ENCODE measurements at regions not wholly inside any gene's neighbourhood (a gene's known extent, or its start where the extent isn't known, plus 50 kb on each side); places are given as distances from the start of the nearest gene placed in this dataset.

GRCh38 chr10:29105516-29106215 lies 183.2 kb upstream of the LYZL1 start:
- no peak for DNase-seq (ENCODE audit: low read depth)

GRCh38 chr10:29106287-29106686 lies 182.6 kb upstream of the LYZL1 start:
- DNase-seq (ENCODE audit: low read depth), result no peak

GRCh38 chr10:29107866-29108498 lies 180.9 kb upstream of the LYZL1 start:
- no peak for DNase-seq (ENCODE audit: low read depth)

GRCh38 chr10:29109707-29110571 lies 178.9 kb upstream of the LYZL1 start:
- no peak for DNase-seq (ENCODE audit: low read depth)

GRCh38 chr10:29112827-29113615 lies 175.8 kb upstream of the LYZL1 start:
- no peak for DNase-seq (ENCODE audit: low read depth)

- DNase-seq (ENCODE audit: low read depth), result no peak
These were observed 175.3 kb upstream of the LYZL1 start for GRCh38 chr10:29113616-29113945.

GRCh38 chr10:29114141-29114540 lies 174.7 kb upstream of the LYZL1 start:
- DNase-seq (ENCODE audit: low read depth), result no peak

- no peak for DNase-seq (ENCODE audit: low read depth)
These were observed 171.1 kb upstream of the LYZL1 start for GRCh38 chr10:29117781-29118180.

- no peak for DNase-seq (ENCODE audit: low read depth)
These were observed 169.5 kb upstream of the LYZL1 start for GRCh38 chr10:29119374-29119773.

- peak; percentile 45 for DNase-seq (ENCODE audit: low read depth)
These were observed 168.7 kb upstream of the LYZL1 start for GRCh38 chr10:29120216-29120615.

- no peak for DNase-seq (ENCODE audit: low read depth)
These were observed 164.0 kb upstream of the LYZL1 start for GRCh38 chr10:29124864-29125263.

- DNase-seq (ENCODE audit: low read depth), result no peak
These were observed 161.7 kb upstream of the LYZL1 start for GRCh38 chr10:29127037-29127700.

- no peak for DNase-seq (ENCODE audit: low read depth)
These were observed 161.1 kb upstream of the LYZL1 start for GRCh38 chr10:29127731-29128130.

GRCh38 chr10:29130190-29130673 lies 158.6 kb upstream of the LYZL1 start:
- no peak for DNase-seq (ENCODE audit: low read depth)

- no peak for DNase-seq (ENCODE audit: low read depth)
These were observed 156.8 kb upstream of the LYZL1 start for GRCh38 chr10:29131952-29132547.

- no peak for DNase-seq (ENCODE audit: low read depth)
These were observed 156.2 kb upstream of the LYZL1 start for GRCh38 chr10:29132551-29133111.

- no peak for DNase-seq (ENCODE audit: low read depth)
These were observed 153.5 kb upstream of the LYZL1 start for GRCh38 chr10:29135337-29135736.

GRCh38 chr10:29136411-29136810 lies 152.5 kb upstream of the LYZL1 start:
- DNase-seq (ENCODE audit: low read depth), result no peak

- no peak for DNase-seq (ENCODE audit: low read depth)
These were observed 148.7 kb upstream of the LYZL1 start for GRCh38 chr10:29140151-29140550.

GRCh38 chr10:29140991-29141390 lies 147.9 kb upstream of the LYZL1 start:
- DNase-seq (ENCODE audit: low read depth), result peak; percentile 58

Measured in myocyte (in vitro differentiated cells).